K562 (cell line): ENCODE measurements at regions not wholly inside any gene's neighbourhood (a gene's known extent, or its start where the extent isn't known, plus 50 kb on each side); places are given as distances from the start of the nearest gene placed in this dataset.

ENCODE experiments used
- ATAC-seq: fragments of 200-7000 bp; cut with Tn5 transposase; 3 replicates; pipeline ENCODE4 v1.9.1; 2020; ENCODE audit warnings: moderate library complexity
- BruUV-seq: library from RNA; stranded (reverse); fragments of 400-500 nt; replicated peaks from 2 replicates; lab custom pipeline; 2021; lab: Mats Ljungman, UMichigan
- CTCF ChIA-PET: fragments of 300-600 bp; formaldehyde crosslinking; extraction: SDS; loops from one replicate; lab custom pipeline; 2021; ENCODE audit warnings: low intra/inter-chr PET ratio; lab: Yijun Ruan, JAX
- POLR2A ChIA-PET: fragments of 300-600, 350-650 bp; sonication (Branson Sonifier 250); formaldehyde crosslinking; extraction: SDS; loops from one replicate; lab custom pipeline; 2021; ENCODE audit warnings: antibody characterized with exemption, inconsistent platforms; lab: Yijun Ruan, JAX
- DNase-seq, 4 experiments: peaks; one replicate each; pipeline versions ENCODE4 v3.0.0 to v3.0.0-alpha.2; 2011 to 2018; ENCODE audit warnings: low spot score in 3 of 4, mixed read lengths in 3 of 4; ENCODE audit errors: extremely low read depth in 1 of 4
- FAIRE-seq: peaks from 2 replicates; lab custom pipeline; 2011; peaks lifted over from hg19 to GRCh38; lab: Jason Lieb, UNC
- H2AFZ ChIP-seq: 2 replicates; pipeline ENCODE4 v1.6.0; 2011; ENCODE audit warnings: low read depth, low read length, control low read depth, inconsistent platforms
- H3K27ac ChIP-seq: fragments of 200-600 bp; 3 replicates; pipeline ENCODE4 v1.8.0; 2011; ENCODE audit warnings: low read depth, mild to moderate bottlenecking, control low read depth, inconsistent platforms, low read length, moderate library complexity, mixed read lengths; ENCODE audit errors: extremely low read depth
- H3K27me3 ChIP-seq, 2 experiments: fragments of 300-600 bp in 1 of 2; 2 replicates in 1 of 2; 3 replicates in 1 of 2; pipeline versions ENCODE4 v1.6.0 to v1.8.0; 2011; ENCODE audit warnings: inconsistent platforms in 2 of 2, low read length in 2 of 2, mild to moderate bottlenecking in 1 of 2, mixed read lengths in 1 of 2, moderate library complexity in 1 of 2; ENCODE audit not compliant: control insufficient read depth in 2 of 2, insufficient read depth in 2 of 2
- H3K36me3 ChIP-seq: fragments of 300-600 bp; 3 replicates; pipeline ENCODE4 v1.8.0; 2011; ENCODE audit warnings: mild to moderate bottlenecking, low read length, inconsistent platforms; ENCODE audit not compliant: control insufficient read depth, insufficient read depth
- H3K4me1 ChIP-seq, 2 experiments: fragments of 200-600 bp in 1 of 2; replicated peaks in 1 of 2; 2 replicates in 1 of 2; 3 replicates in 1 of 2; pipeline versions ENCODE4 v1.5.1 to v1.8.0; 2011; ENCODE audit warnings: inconsistent platforms in 2 of 2, low read length in 2 of 2, mild to moderate bottlenecking in 1 of 2, mixed read lengths in 1 of 2, moderate library complexity in 1 of 2; ENCODE audit not compliant: control insufficient read depth in 2 of 2, insufficient read depth in 2 of 2
- H3K4me2 ChIP-seq: 2 replicates; pipeline ENCODE4 v1.6.1; 2011; ENCODE audit warnings: low read length, control low read depth, inconsistent platforms, mixed read lengths; ENCODE audit not compliant: insufficient read depth
- H3K4me3 ChIP-seq: fragments of 200-600 bp; sonication (generic), shearing (Covaris generic); 2 replicates; pipeline ENCODE4 v1.5.1; 2016; ENCODE audit warnings: control low read depth, inconsistent platforms
- H3K79me2 ChIP-seq: fragments of 200-600 bp; 3 replicates; pipeline ENCODE4 v1.8.0; 2011; ENCODE audit warnings: low read length, inconsistent platforms; ENCODE audit not compliant: control insufficient read depth, insufficient read depth
- H3K9ac ChIP-seq, 2 experiments: 2 replicates each; pipeline versions ENCODE4 v1.6.0 to v1.6.1; 2011; ENCODE audit warnings: low read depth in 2 of 2, low read length in 2 of 2, control low read depth in 1 of 2, inconsistent platforms in 1 of 2, mild to moderate bottlenecking in 1 of 2, mixed read lengths in 1 of 2; ENCODE audit not compliant: insufficient read depth in 1 of 2
- H3K9me1 ChIP-seq: one replicate; pipeline ENCODE4 v1.6.0; 2011; ENCODE audit warnings: inconsistent platforms, mild to moderate bottlenecking, low read length, moderate library complexity; ENCODE audit not compliant: control insufficient read depth, insufficient read depth
- H3K9me3 ChIP-seq: replicated peaks from 2 replicates; pipeline ENCODE4 v1.5.1; 2011; ENCODE audit warnings: low read depth, low read length, inconsistent platforms; ENCODE audit not compliant: control insufficient read depth, insufficient read depth
- H4K20me1 ChIP-seq: replicated peaks from 2 replicates; pipeline ENCODE4 v1.6.1; 2011; ENCODE audit warnings: low read length, inconsistent platforms, mixed read lengths; ENCODE audit not compliant: control insufficient read depth, insufficient read depth
- CLOCK ChIP-seq: fragments of 250-450 bp; sonication (Bioruptor Pico); IDR thresholded peaks from 2 replicates; pipeline ENCODE4 v1.4.0; 2020; ENCODE audit warnings: mild to moderate bottlenecking, moderate library complexity, borderline replicate concordance
- ESRRA ChIP-seq: fragments of 450-650 bp; IDR thresholded peaks from 2 replicates; pipeline ENCODE4 v1.6.1; 2014; ENCODE audit warnings: low read depth, mild to moderate bottlenecking, moderate library complexity, borderline replicate concordance
- MECOM ChIP-seq: fragments of 250-450 bp; sonication (Bioruptor Pico); IDR thresholded peaks from 2 replicates; pipeline ENCODE4 v1.8.0; 2022; ENCODE audit warnings: inconsistent platforms
- STAT5B ChIP-seq: fragments of 250-450 bp; sonication (Bioruptor Pico); IDR thresholded peaks from 2 replicates; pipeline ENCODE4 v1.8.0; 2021; ENCODE audit warnings: mild to moderate bottlenecking, inconsistent platforms
- ZNF175 ChIP-seq: fragments of 200-800 bp; sonication (Bioruptor generic); IDR thresholded peaks from 2 replicates; pipeline ENCODE4 v1.6.1; 2016; ENCODE audit warnings: low read depth, mild to moderate bottlenecking, missing genetic modification characterization, missing compliant biosample characterization
- WGBS: fragments of 100-300 bp; shearing (Covaris generic); methylation state at CpG from one replicate; pipeline ENCODE4 v1.1.6; 2016; ENCODE audit warnings: low coverage, mixed read lengths; ENCODE audit not compliant: insufficient coverage; ENCODE audit errors: missing lambda C conversion rate; 5-methylcytosine and 5-hydroxymethylcytosine counted together
- in situ Hi-C: fragments of 300-500 bp; cut with MboI; formaldehyde crosslinking; loops from 4 replicates; pipeline ENCODE4 v1.15.0; 2018; ENCODE audit warnings: inconsistent platforms, mixed read lengths
- intact Hi-C: fragments of 100-400 bp; cut with micrococcal nuclease; formaldehyde crosslinking; loops from 2 replicates; pipeline ENCODE4 v1.14.2; 2022

GRCh38 chr6:86128130-86128814 is 485.6 kb upstream of the SYNCRIP start:
- no peak overlapping the region for H3K4me3 ChIP-seq
- TF ChIP-seq STAT5B (CRISPR knock-in tag) = no peak
- H2AFZ ChIP-seq = no peak overlapping the region
- in situ Hi-C loops = no loop called here
- ChIA-PET POLR2A (no interaction called here), CTCF (no interaction called here)
- no peak overlapping the region for H3K4me2 ChIP-seq
- no peak for FAIRE-seq
- BruUV-seq = no TSS peak
- no peaks in the 10 kb centered on the region for H3K9me1 ChIP-seq
- no peaks in the 10 kb centered on the region for H3K9me3 ChIP-seq
- H3K36me3 ChIP-seq = no peaks in the 10 kb centered on the region
- H3K27me3 ChIP-seq = no peaks in the 10 kb centered on the region
- DNase-seq = no peak
- H3K27ac ChIP-seq = no peak overlapping the region
- intact Hi-C loops = no loop called here
- H3K79me2 ChIP-seq = no peaks in the 10 kb centered on the region
- no peak for ATAC-seq
- H3K4me1 ChIP-seq = no peaks in the 10 kb centered on the region
- no peak overlapping the region for H3K9ac ChIP-seq
- WGBS = 2% methylated on average over 7 of the region's 7 CpGs
- no peaks in the 10 kb centered on the region for H4K20me1 ChIP-seq

GRCh38 chr6:86122086-86122485 is 479.4 kb upstream of the SYNCRIP start:
- Histone ChIP-seq H3K4me1 (no peaks in the 10 kb centered on the region), H3K36me3 (no peaks in the 10 kb centered on the region), H3K27me3 (no peaks in the 10 kb centered on the region), H2AFZ (no peak overlapping the region), H3K9me1 (no peaks in the 10 kb centered on the region), H3K4me2 (no peak overlapping the region), H3K27ac (no peak overlapping the region), H4K20me1 (no peaks in the 10 kb centered on the region), H3K9me3 (no peaks in the 10 kb centered on the region), H3K9ac (no peak overlapping the region), H3K4me3 (no peak overlapping the region), H3K79me2 (no peaks in the 10 kb centered on the region)
- in situ Hi-C loops = no loop called here
- ChIA-PET POLR2A (no interaction called here), CTCF (no interaction called here)
- no peak for FAIRE-seq
- no peak for DNase-seq
- ATAC-seq = no peak
- no TSS peak for BruUV-seq
- intact Hi-C loops = no loop called here
- TF ChIP-seq ESRRA = no peak
- TF ChIP-seq MECOM = no peak
- no peak for TF ChIP-seq ZNF175 (CRISPR knock-in tag)
- no peak for TF ChIP-seq CLOCK
